ENCODE measurements at regions not wholly inside any gene's neighbourhood (a gene's known extent, or its start where the extent isn't known, plus 50 kb on each side); places are given as distances from the start of the nearest gene placed in this dataset.

- no peak for TF ChIP-seq CTCF (IDR thresholded peaks at IDR 0.05; ENCODE audit: borderline replicate concordance)
- no peaks in the 10 kb centered on the region for H3K9me3 ChIP-seq (replicated peaks)
- no peak for DNase-seq
- H3K27me3 ChIP-seq (ENCODE audit: low read depth) = peaks cover 94% of the 10 kb centered on the region
- no peak overlapping the region for H3K4me3 ChIP-seq
- intact Hi-C loops (cut with micrococcal nuclease) = no loop called here
- no peaks in the 10 kb centered on the region for H3K36me3 ChIP-seq
- no peak overlapping the region for H3K27ac ChIP-seq (replicated peaks)
- H3K4me1 ChIP-seq = peaks cover 20% of the 10 kb centered on the region
Measured at GRCh38 chr6:40326714-40327421, 260.3 kb downstream of the LRFN2 start.

- H3K27me3 ChIP-seq (ENCODE audit: low read depth) = peaks cover 93% of the 10 kb centered on the region
- intact Hi-C loops (cut with micrococcal nuclease) = no loop called here
Measured at GRCh38 chr6:40325791-40326190, 261.4 kb downstream of the LRFN2 start.

GRCh38 chr6:40325041-40325440 lies 262.1 kb downstream of the LRFN2 start:
- Histone ChIP-seq H3K36me3 (no peaks in the 10 kb centered on the region), H3K4me1 (peaks cover 20% of the 10 kb centered on the region), H3K9me3 (replicated peaks) (no peaks in the 10 kb centered on the region), H3K27me3 (ENCODE audit: low read depth) (peaks cover 93% of the 10 kb centered on the region), H3K4me3 (no peak overlapping the region), H3K27ac (replicated peaks) (no peak overlapping the region)
- intact Hi-C loops (cut with micrococcal nuclease) = no loop called here
- DNase-seq = no peak
- TF ChIP-seq CTCF (IDR thresholded peaks at IDR 0.05; ENCODE audit: borderline replicate concordance) = no peak

More at GRCh38 chr6:40325791-40326190, 261.4 kb downstream of the LRFN2 start:
- no peak for TF ChIP-seq CTCF (IDR thresholded peaks at IDR 0.05; ENCODE audit: borderline replicate concordance)
- Histone ChIP-seq H3K27ac (replicated peaks) (no peak overlapping the region), H3K9me3 (replicated peaks) (no peaks in the 10 kb centered on the region), H3K4me1 (peaks cover 20% of the 10 kb centered on the region), H3K36me3 (no peaks in the 10 kb centered on the region), H3K4me3 (no peak overlapping the region)
- no peak for DNase-seq

GRCh38 chr6:40323881-40324634 lies 263.1 kb downstream of the LRFN2 start:
- Histone ChIP-seq H3K4me1 (peaks cover 20% of the 10 kb centered on the region), H3K4me3 (no peak overlapping the region), H3K9me3 (replicated peaks) (peaks cover 5% of the 10 kb centered on the region), H3K36me3 (no peaks in the 10 kb centered on the region), H3K27ac (replicated peaks) (no peak overlapping the region), H3K27me3 (ENCODE audit: low read depth) (peaks cover 95% of the 10 kb centered on the region)
- no peak for TF ChIP-seq CTCF (IDR thresholded peaks at IDR 0.05; ENCODE audit: borderline replicate concordance)
- no peak for DNase-seq
- intact Hi-C loops (cut with micrococcal nuclease) = no loop called here

- peaks cover 95% of the 10 kb centered on the region for H3K27me3 ChIP-seq (ENCODE audit: low read depth)
Measured at GRCh38 chr6:40322336-40322735, 264.8 kb downstream of the LRFN2 start.

More at GRCh38 chr6:40322336-40322735, 264.8 kb downstream of the LRFN2 start:
- intact Hi-C loops (cut with micrococcal nuclease) = no loop called here
- H3K9me3 ChIP-seq (replicated peaks) = peaks cover 8% of the 10 kb centered on the region
- no peaks in the 10 kb centered on the region for H3K36me3 ChIP-seq
- peaks cover 20% of the 10 kb centered on the region for H3K4me1 ChIP-seq
- no peak for TF ChIP-seq CTCF (IDR thresholded peaks at IDR 0.05; ENCODE audit: borderline replicate concordance)
- no peak overlapping the region for H3K27ac ChIP-seq (replicated peaks)
- no peak overlapping the region for H3K4me3 ChIP-seq
- DNase-seq = no peak

Measured in left ventricle myocardium inferior (tissue), 1 donor.